WTC11 (cell line): ENCODE measurements at regions not wholly inside any gene's neighbourhood (a gene's known extent, or its start where the extent isn't known, plus 50 kb on each side); places are given as distances from the start of the nearest gene placed in this dataset.

Experiments used
- ATAC-seq: fragments of 200-7000 bp; cut with Tn5 transposase; 2 replicates; pipeline ENCODE4 v1.10.0; 2021; ENCODE audit warnings: mild to moderate bottlenecking, moderate library complexity
- CTCF ChIA-PET: fragments of 300-600 bp; sonication (Branson Sonifier 250); formaldehyde crosslinking; loops from one replicate; lab custom pipeline; 2021; ENCODE audit warnings: antibody characterized with exemption; lab: Charles Lee
- POLR2A ChIA-PET: fragments of 350-600 bp; sonication (Branson Sonifier 250); formaldehyde crosslinking; loops from one replicate; lab custom pipeline; 2021; ENCODE audit warnings: antibody characterized with exemption; lab: Charles Lee
- DNase-seq: peaks from one replicate; pipeline ENCODE4 v3.0.0; 2021; ENCODE audit warnings: low spot score
- H3K27ac Mint-ChIP-seq: 2 replicates; pipeline ENCODE4 v1.8.0; 2021; ENCODE audit warnings: mixed read lengths
- H3K27me3 Mint-ChIP-seq: 2 replicates; pipeline ENCODE4 v1.8.0; 2021; ENCODE audit warnings: low read depth, mild to moderate bottlenecking, moderate library complexity, mixed read lengths
- H3K36me3 Mint-ChIP-seq: 2 replicates; pipeline ENCODE4 v1.8.0; 2021; ENCODE audit warnings: mixed read lengths
- H3K4me1 Mint-ChIP-seq: 2 replicates; pipeline ENCODE4 v1.8.0; 2022; ENCODE audit warnings: mixed read lengths
- H3K4me3 Mint-ChIP-seq: 2 replicates; pipeline ENCODE4 v1.8.0; 2021; ENCODE audit warnings: mild to moderate bottlenecking, moderate library complexity, mixed read lengths
- H3K9me3 Mint-ChIP-seq: 2 replicates; pipeline ENCODE4 v1.8.0; 2021; ENCODE audit warnings: mixed read lengths
- AFF4 ChIP-seq: sonication (generic); formaldehyde crosslinking; IDR thresholded peaks from 2 replicates; pipeline ENCODE4 v1.8.1; 2023; ENCODE audit warnings: mild to moderate bottlenecking, missing genetic modification reagents, borderline replicate concordance
- CREB1 ChIP-seq: sonication (generic); formaldehyde crosslinking; IDR thresholded peaks from 2 replicates; pipeline ENCODE4 v1.8.0; 2023; ENCODE audit warnings: mild to moderate bottlenecking, missing genetic modification reagents
- CREM ChIP-seq: sonication (generic); formaldehyde crosslinking; IDR thresholded peaks from 2 replicates; pipeline ENCODE4 v1.8.1; 2022; ENCODE audit warnings: mild to moderate bottlenecking, missing genetic modification reagents, moderate library complexity
- E2F4 ChIP-seq: sonication (generic); formaldehyde crosslinking; IDR thresholded peaks from 2 replicates; pipeline ENCODE4 v1.8.1; 2022; ENCODE audit warnings: low read depth, mild to moderate bottlenecking, moderate library complexity, missing genetic modification reagents, borderline replicate concordance
- ETV6 ChIP-seq: sonication (generic); formaldehyde crosslinking; IDR thresholded peaks from 2 replicates; pipeline ENCODE4 v1.8.1; 2022; ENCODE audit warnings: mild to moderate bottlenecking, missing genetic modification reagents
- FOXP1 ChIP-seq: sonication (generic); formaldehyde crosslinking; IDR thresholded peaks from 2 replicates; pipeline ENCODE4 v1.8.0; 2022; ENCODE audit warnings: missing genetic modification reagents, mild to moderate bottlenecking, moderate library complexity, borderline replicate concordance
- HMGA2 ChIP-seq: fragments of 250-450 bp; sonication (Bioruptor Pico); IDR thresholded peaks from 2 replicates; pipeline ENCODE4 v1.4.0; 2021; ENCODE audit warnings: mild to moderate bottlenecking, moderate library complexity
- JUN ChIP-seq: sonication (generic); formaldehyde crosslinking; IDR thresholded peaks from 2 replicates; pipeline ENCODE4 v1.8.0; 2023; ENCODE audit warnings: mild to moderate bottlenecking, missing genetic modification reagents
- NR3C1 ChIP-seq: sonication (generic); formaldehyde crosslinking; conservative IDR thresholded peaks from 2 replicates; pipeline ENCODE4 v1.8.1; 2023; ENCODE audit warnings: low read depth, mild to moderate bottlenecking, missing genetic modification reagents
- PRDM15 ChIP-seq: sonication (generic); formaldehyde crosslinking; IDR thresholded peaks from 2 replicates; pipeline ENCODE4 v1.8.0; 2022; ENCODE audit warnings: missing genetic modification reagents
- RELA ChIP-seq: sonication (generic); formaldehyde crosslinking; IDR thresholded peaks from 2 replicates; pipeline ENCODE4 v1.8.1; 2022; ENCODE audit warnings: missing genetic modification reagents, mild to moderate bottlenecking, borderline replicate concordance
- STAT6 ChIP-seq: sonication (generic); formaldehyde crosslinking; conservative IDR thresholded peaks from 2 replicates; pipeline ENCODE4 v1.8.1; 2023; ENCODE audit warnings: mild to moderate bottlenecking, low read depth, missing genetic modification reagents, moderate library complexity
- ZBTB43 ChIP-seq: sonication (generic); formaldehyde crosslinking; IDR thresholded peaks from 2 replicates; pipeline ENCODE4 v1.8.1; 2023; ENCODE audit warnings: mild to moderate bottlenecking, missing genetic modification reagents
- ZNF263 ChIP-seq: sonication (generic); formaldehyde crosslinking; IDR thresholded peaks from 2 replicates; pipeline ENCODE4 v1.8.1; 2022; ENCODE audit warnings: low read depth, mild to moderate bottlenecking, moderate library complexity, missing genetic modification reagents
- ZNF671 ChIP-seq: fragments of 250-450 bp; sonication (Bioruptor Pico); IDR thresholded peaks from 2 replicates; pipeline ENCODE4 v1.8.0; 2021; ENCODE audit warnings: mild to moderate bottlenecking
- TF ChIP-seq, protein P1 (sequence below): fragments of 250-450 bp; sonication (Bioruptor Pico); conservative IDR thresholded peaks from 2 replicates; pipeline ENCODE4 v1.9.0; 2021; ENCODE audit warnings: mild to moderate bottlenecking
- TF ChIP-seq, protein P2 (sequence below): sonication (generic); formaldehyde crosslinking; IDR thresholded peaks from 2 replicates; pipeline ENCODE4 v1.8.1; 2022; ENCODE audit warnings: missing genetic modification reagents, borderline replicate concordance

DNA sequence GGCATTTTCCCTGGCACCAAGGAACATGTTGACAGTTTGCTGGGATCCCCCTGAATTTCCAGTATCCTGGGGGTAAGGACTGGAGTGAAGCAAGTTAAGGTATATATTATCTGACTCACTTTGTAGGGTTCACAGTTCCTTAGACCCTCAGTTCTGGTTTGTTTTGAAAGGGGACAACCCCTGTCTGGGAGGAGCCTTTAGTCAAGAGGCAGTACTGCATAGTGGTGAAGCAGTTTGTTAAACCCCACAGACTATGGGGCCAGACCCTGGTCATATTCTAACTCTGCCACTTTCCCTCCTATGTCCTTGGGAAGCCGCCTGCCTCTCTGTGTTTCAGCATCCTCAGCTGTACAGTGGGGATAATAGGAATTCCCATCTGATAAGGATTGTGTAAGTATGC is 145.5 kb upstream of the ZFHX3 start:
- ATAC-seq (no peak), DNase-seq (no peak)
- TF ChIP-seq ZBTB43 (no peak), CREM (CRISPR knock-in tag) (no peak), FOXP1 (CRISPR knock-in tag) (no peak), AFF4 (CRISPR knock-in tag) (no peak), CREB1 (no peak), ETV6 (CRISPR knock-in tag) (no peak), ZNF671 (CRISPR knock-in tag) (no peak), HMGA2 (CRISPR knock-in tag) (no peak), E2F4 (no peak), STAT6 (no peak), NR3C1 (CRISPR knock-in tag) (no peak), PRDM15 (CRISPR knock-in tag) (no peak), ZNF263 (CRISPR knock-in tag) (no peak), JUN (CRISPR knock-in tag) (no peak), RELA (CRISPR knock-in tag) (no peak)
- TF ChIP-seq, protein P1, sequence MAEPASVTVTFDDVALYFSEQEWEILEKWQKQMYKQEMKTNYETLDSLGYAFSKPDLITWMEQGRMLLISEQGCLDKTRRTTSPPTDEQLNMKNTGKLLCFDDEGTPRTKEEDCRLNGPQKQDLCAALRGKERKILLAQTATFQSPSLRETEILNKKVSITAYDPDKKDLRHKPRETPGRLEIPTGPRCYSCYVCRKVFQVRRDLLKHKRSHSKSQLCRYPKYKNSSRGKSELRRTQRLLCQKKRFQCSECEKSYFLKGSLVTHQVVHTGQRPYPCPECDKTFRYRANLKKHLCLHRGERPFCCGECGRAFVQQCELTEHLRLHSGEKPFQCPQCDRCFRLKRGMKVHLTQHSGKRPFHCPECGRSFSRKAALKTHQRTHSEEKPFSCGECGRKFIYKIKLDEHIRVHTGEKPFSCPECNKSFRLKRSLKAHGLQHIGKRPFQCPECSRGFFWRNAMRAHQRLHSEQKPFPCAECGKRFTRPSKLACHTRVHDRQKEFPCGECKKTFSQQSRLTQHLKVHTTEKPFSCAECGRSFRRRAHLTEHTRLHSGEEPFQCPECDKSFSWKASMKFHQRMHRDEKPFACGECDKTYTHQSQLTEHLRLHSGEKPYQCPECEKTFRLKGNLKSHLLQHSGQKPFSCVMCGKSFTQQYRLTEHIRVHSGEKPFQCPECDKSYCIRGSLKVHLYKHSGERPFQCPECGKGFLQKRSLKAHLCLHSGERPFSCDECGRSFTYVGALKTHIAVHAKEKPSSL (CRISPR knock-in tag), result no peak
- TF ChIP-seq, protein P2, sequence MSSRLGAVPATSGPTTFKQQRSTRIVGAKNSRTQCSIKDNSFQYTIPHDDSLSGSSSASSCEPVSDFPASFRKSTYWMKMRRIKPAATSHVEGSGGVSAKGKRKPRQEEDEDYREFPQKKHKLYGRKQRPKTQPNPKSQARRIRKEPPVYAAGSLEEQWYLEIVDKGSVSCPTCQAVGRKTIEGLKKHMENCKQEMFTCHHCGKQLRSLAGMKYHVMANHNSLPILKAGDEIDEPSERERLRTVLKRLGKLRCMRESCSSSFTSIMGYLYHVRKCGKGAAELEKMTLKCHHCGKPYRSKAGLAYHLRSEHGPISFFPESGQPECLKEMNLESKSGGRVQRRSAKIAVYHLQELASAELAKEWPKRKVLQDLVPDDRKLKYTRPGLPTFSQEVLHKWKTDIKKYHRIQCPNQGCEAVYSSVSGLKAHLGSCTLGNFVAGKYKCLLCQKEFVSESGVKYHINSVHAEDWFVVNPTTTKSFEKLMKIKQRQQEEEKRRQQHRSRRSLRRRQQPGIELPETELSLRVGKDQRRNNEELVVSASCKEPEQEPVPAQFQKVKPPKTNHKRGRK (CRISPR knock-in tag), result no peak
- Mint-ChIP-seq H3K27me3 (peaks cover 22% of the 10 kb centered on the region), H3K4me3 (no peak overlapping the region), H3K27ac (no peak overlapping the region), H3K9me3 (no peaks in the 10 kb centered on the region), H3K4me1 (peaks cover 11% of the 10 kb centered on the region), H3K36me3 (no peaks in the 10 kb centered on the region)
- ChIA-PET POLR2A (no interaction called here), CTCF (no interaction called here)
